Lower leg skin (tissue), 3 donors: ENCODE measurements at regions not wholly inside any gene's neighbourhood (a gene's known extent, or its start where the extent isn't known, plus 50 kb on each side); places are given as distances from the start of the nearest gene placed in this dataset.

ENCODE experiments used
- POLR2A ChIP-seq, 2 donors: fragments of 450-650 bp; IDR thresholded peaks; one replicate each; pipeline ENCODE4 v1.6.1; 2016 to 2017; ENCODE audit warnings: antibody characterized with exemption in 2 of 2, mild to moderate bottlenecking in 1 of 2, moderate library complexity in 1 of 2
- TF ChIP-seq, protein P1 (sequence below), 3 donors: fragments of 450-650 bp; IDR thresholded peaks; one replicate each; pipeline ENCODE4 v1.5.1; 2016; ENCODE audit warnings: antibody characterized with exemption in 3 of 3, mild to moderate bottlenecking in 3 of 3, moderate library complexity in 2 of 3

DNA sequence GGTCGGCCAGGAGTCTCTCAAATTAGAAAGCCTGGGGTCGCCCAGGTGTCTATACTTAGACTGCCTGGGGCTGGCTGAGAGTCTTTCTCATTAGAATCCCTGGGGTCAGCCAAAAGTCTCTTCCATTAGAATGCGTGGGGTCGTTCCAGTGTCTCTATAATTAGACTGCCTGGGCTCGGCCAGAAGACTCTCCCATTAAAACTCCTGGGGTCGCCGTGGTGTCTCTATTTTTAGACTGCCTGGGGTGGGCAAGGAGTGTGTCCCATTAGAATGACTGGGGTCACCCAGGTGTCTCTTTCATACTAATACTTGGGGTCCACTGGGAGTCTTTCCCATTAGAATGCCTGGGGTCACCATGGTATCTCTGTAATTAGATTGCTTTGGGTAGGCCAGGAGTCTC lies 2227.7 kb downstream of the TP53TG3F start:
- TF ChIP-seq, protein P1, sequence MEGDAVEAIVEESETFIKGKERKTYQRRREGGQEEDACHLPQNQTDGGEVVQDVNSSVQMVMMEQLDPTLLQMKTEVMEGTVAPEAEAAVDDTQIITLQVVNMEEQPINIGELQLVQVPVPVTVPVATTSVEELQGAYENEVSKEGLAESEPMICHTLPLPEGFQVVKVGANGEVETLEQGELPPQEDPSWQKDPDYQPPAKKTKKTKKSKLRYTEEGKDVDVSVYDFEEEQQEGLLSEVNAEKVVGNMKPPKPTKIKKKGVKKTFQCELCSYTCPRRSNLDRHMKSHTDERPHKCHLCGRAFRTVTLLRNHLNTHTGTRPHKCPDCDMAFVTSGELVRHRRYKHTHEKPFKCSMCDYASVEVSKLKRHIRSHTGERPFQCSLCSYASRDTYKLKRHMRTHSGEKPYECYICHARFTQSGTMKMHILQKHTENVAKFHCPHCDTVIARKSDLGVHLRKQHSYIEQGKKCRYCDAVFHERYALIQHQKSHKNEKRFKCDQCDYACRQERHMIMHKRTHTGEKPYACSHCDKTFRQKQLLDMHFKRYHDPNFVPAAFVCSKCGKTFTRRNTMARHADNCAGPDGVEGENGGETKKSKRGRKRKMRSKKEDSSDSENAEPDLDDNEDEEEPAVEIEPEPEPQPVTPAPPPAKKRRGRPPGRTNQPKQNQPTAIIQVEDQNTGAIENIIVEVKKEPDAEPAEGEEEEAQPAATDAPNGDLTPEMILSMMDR (IDR thresholded peaks at IDR 0.05), result no peak
- TF ChIP-seq POLR2A (IDR thresholded peaks at IDR 0.05), result no peak
